ENCODE measurements at regions not wholly inside any gene's neighbourhood (a gene's known extent, or its start where the extent isn't known, plus 50 kb on each side); places are given as distances from the start of the nearest gene placed in this dataset.

- no peak overlapping the region for H3K4me3 ChIP-seq
- no peaks in the 10 kb centered on the region for H3K36me3 ChIP-seq (ENCODE audit: control insufficient read depth in 4 of 4, insufficient read depth in 4 of 4, low read length in 4 of 4)
- H3K4me1 ChIP-seq (ENCODE audit: control insufficient read depth in 5 of 5, insufficient read depth in 5 of 5, low read length in 5 of 5) = no peaks in the 10 kb centered on the region
- no peaks in the 10 kb centered on the region for H3K27me3 ChIP-seq (ENCODE audit: control insufficient read depth in 3 of 3, insufficient read depth in 3 of 3, low read length in 2 of 3)
- H3K27ac ChIP-seq (ENCODE audit: low read depth in 1 of 2, low read length in 1 of 2) = no peak overlapping the region
- ATAC-seq (ENCODE audit: insufficient read depth, low FRiP score) (no peak), DNase-seq (no peak)
- 78 to 88% methylated on average over 4 of the region's 4 CpGs for WGBS, 2 donors
- H3K9me3 ChIP-seq (ENCODE audit: control insufficient read depth in 4 of 4, insufficient read depth in 3 of 4, low read length in 3 of 4) = no peaks in the 10 kb centered on the region
- H3K9ac ChIP-seq (ENCODE audit: insufficient read depth in 1 of 2, low read length in 2 of 2) = no peak overlapping the region
- no peak for TF ChIP-seq CTCF (IDR thresholded peaks at IDR 0.05; ENCODE audit: control extremely low read depth, extremely low read depth)
These were observed 1864.8 kb upstream of the LRRTM1 start for GRCh38 chr2:82169379-82169778.

GRCh38 chr2:82165377-82165776, 1860.8 kb upstream of the LRRTM1 start:
- no peak overlapping the region for H3K4me3 ChIP-seq
- H3K4me1 ChIP-seq (ENCODE audit: control insufficient read depth in 5 of 5, insufficient read depth in 5 of 5, low read length in 5 of 5) = no peaks in the 10 kb centered on the region
- DNase-seq (peak in 2 of 3 donors; percentile 15 to 21), ATAC-seq (ENCODE audit: insufficient read depth, low FRiP score) (no peak)
- H3K9ac ChIP-seq (ENCODE audit: insufficient read depth in 1 of 2, low read length in 2 of 2) = no peak overlapping the region
- H3K27me3 ChIP-seq (ENCODE audit: control insufficient read depth in 3 of 3, insufficient read depth in 3 of 3, low read length in 2 of 3) = no peaks in the 10 kb centered on the region
- peaks cover 0 to 2% (median 0%) of the 10 kb centered on the region in 4 donors for H3K9me3 ChIP-seq (ENCODE audit: control insufficient read depth in 4 of 4, insufficient read depth in 3 of 4, low read length in 3 of 4)
- H3K36me3 ChIP-seq (ENCODE audit: control insufficient read depth in 4 of 4, insufficient read depth in 4 of 4, low read length in 4 of 4) = no peaks in the 10 kb centered on the region
- TF ChIP-seq CTCF (IDR thresholded peaks at IDR 0.05; ENCODE audit: control extremely low read depth, extremely low read depth) = no peak
- H3K27ac ChIP-seq (ENCODE audit: low read depth in 1 of 2, low read length in 1 of 2) = no peak overlapping the region

GRCh38 chr2:82158150-82158549, 1853.6 kb upstream of the LRRTM1 start:
- no peak for TF ChIP-seq CTCF (IDR thresholded peaks at IDR 0.05; ENCODE audit: control extremely low read depth, extremely low read depth)
- no peak for ATAC-seq (ENCODE audit: insufficient read depth, low FRiP score)

GRCh38 chr2:82155469-82155868, 1850.9 kb upstream of the LRRTM1 start:
- H3K36me3 ChIP-seq (ENCODE audit: control insufficient read depth in 4 of 4, insufficient read depth in 4 of 4, low read length in 4 of 4) = no peaks in the 10 kb centered on the region
- WGBS, 2 donors = 81 to 90% methylated on average over 4 of the region's 4 CpGs
- no peak overlapping the region for H3K9ac ChIP-seq (ENCODE audit: insufficient read depth in 1 of 2, low read length in 2 of 2)
- peaks cover 0 to 7% (median 0%) of the 10 kb centered on the region in 5 donors for H3K4me1 ChIP-seq (ENCODE audit: control insufficient read depth in 5 of 5, insufficient read depth in 5 of 5, low read length in 5 of 5)
- no peak for TF ChIP-seq CTCF (IDR thresholded peaks at IDR 0.05; ENCODE audit: control extremely low read depth, extremely low read depth)
- H3K27me3 ChIP-seq (ENCODE audit: control insufficient read depth in 3 of 3, insufficient read depth in 3 of 3, low read length in 2 of 3) = no peaks in the 10 kb centered on the region
- ATAC-seq (ENCODE audit: insufficient read depth, low FRiP score) (no peak), DNase-seq (no peak)
- no peak overlapping the region for H3K4me3 ChIP-seq
- peaks cover 0 to 2% (median 0%) of the 10 kb centered on the region in 4 donors for H3K9me3 ChIP-seq (ENCODE audit: control insufficient read depth in 4 of 4, insufficient read depth in 3 of 4, low read length in 3 of 4)
- no peak overlapping the region for H3K27ac ChIP-seq (ENCODE audit: low read depth in 1 of 2, low read length in 1 of 2)

More at GRCh38 chr2:82158150-82158549, 1853.6 kb upstream of the LRRTM1 start:
- H3K4me1 ChIP-seq (ENCODE audit: control insufficient read depth in 5 of 5, insufficient read depth in 5 of 5, low read length in 5 of 5) = peaks cover 0 to 7% (median 0%) of the 10 kb centered on the region in 5 donors
- no peak overlapping the region for H3K9ac ChIP-seq (ENCODE audit: insufficient read depth in 1 of 2, low read length in 2 of 2)
- no peaks in the 10 kb centered on the region for H3K27me3 ChIP-seq (ENCODE audit: control insufficient read depth in 3 of 3, insufficient read depth in 3 of 3, low read length in 2 of 3)
- H3K27ac ChIP-seq (ENCODE audit: low read depth in 1 of 2, low read length in 1 of 2) = no peak overlapping the region
- H3K4me3 ChIP-seq = no peak overlapping the region
- WGBS, 2 donors = 63 to 72% methylated on average over 2 of the region's 2 CpGs
- H3K9me3 ChIP-seq (ENCODE audit: control insufficient read depth in 4 of 4, insufficient read depth in 3 of 4, low read length in 3 of 4) = peaks cover 0 to 4% (median 0%) of the 10 kb centered on the region in 4 donors
- DNase-seq = peak; percentile 20 to 73 (median 52)
- no peaks in the 10 kb centered on the region for H3K36me3 ChIP-seq (ENCODE audit: control insufficient read depth in 4 of 4, insufficient read depth in 4 of 4, low read length in 4 of 4)
